HepG2 (cell line): ENCODE measurements at regions not wholly inside any gene's neighbourhood (a gene's known extent, or its start where the extent isn't known, plus 50 kb on each side); places are given as distances from the start of the nearest gene placed in this dataset.

Experiments used
- ATAC-seq: fragments of 200-7000 bp; cut with Tn5 transposase; 3 replicates; pipeline ENCODE4 v1.9.1; 2020; ENCODE audit warnings: mild to moderate bottlenecking, moderate library complexity
- BruUV-seq: library from RNA; stranded (reverse); fragments of 400-500 nt; replicated peaks from 2 replicates; lab custom pipeline; 2021; lab: Mats Ljungman, UMichigan
- CTCF ChIA-PET: fragments of 300-600 bp; formaldehyde crosslinking; extraction: SDS; loops from one replicate; lab custom pipeline; 2021; ENCODE audit warnings: low total read pairs, inconsistent platforms, low intra/inter-chr PET ratio; lab: Yijun Ruan, JAX
- POLR2A ChIA-PET: fragments of 350-600 bp; sonication (Branson Sonifier 250); formaldehyde crosslinking; loops from one replicate; lab custom pipeline; 2020; ENCODE audit warnings: antibody characterized with exemption, inconsistent platforms; lab: Yijun Ruan, JAX
- DNase-seq: peaks from one replicate; pipeline ENCODE4 v3.0.0-alpha.2; 2015; ENCODE audit warnings: low spot score
- FAIRE-seq: peaks from 3 replicates; lab custom pipeline; 2011; peaks lifted over from hg19 to GRCh38; lab: Jason Lieb, UNC
- H2AFZ ChIP-seq: one replicate; pipeline ENCODE4 v1.6.1; 2011; ENCODE audit warnings: low read length, inconsistent platforms
- H3K27ac ChIP-seq: fragments of 300-600 bp; 3 replicates; pipeline ENCODE4 v1.8.0; 2011; ENCODE audit warnings: mixed run types, mild to moderate bottlenecking, mixed read lengths, low read length, inconsistent platforms; ENCODE audit not compliant: insufficient read depth; ENCODE audit errors: extremely low read length
- H3K27me3 ChIP-seq, 2 experiments: fragments of 200-600 bp in 1 of 2; 2 replicates in 1 of 2; 3 replicates in 1 of 2; pipeline versions ENCODE4 v1.6.0 to v1.8.0; 2011; ENCODE audit warnings: low read length in 2 of 2, mild to moderate bottlenecking in 2 of 2, moderate library complexity in 2 of 2, inconsistent platforms in 1 of 2; ENCODE audit not compliant: insufficient read depth in 2 of 2, control insufficient read depth in 1 of 2
- H3K36me3 ChIP-seq, 2 experiments: fragments of 200-600 bp in 1 of 2; replicated peaks in 1 of 2; 2 replicates in 1 of 2; 3 replicates in 1 of 2; pipeline versions ENCODE4 v1.5.1 to v1.8.0; 2011; ENCODE audit warnings: low read length in 2 of 2, inconsistent platforms in 1 of 2; ENCODE audit not compliant: insufficient read depth in 2 of 2, control insufficient read depth in 1 of 2
- H3K4me1 ChIP-seq: 2 replicates; pipeline ENCODE4 v1.5.1; 2012; ENCODE audit warnings: low read length, inconsistent platforms; ENCODE audit not compliant: insufficient read depth
- H3K4me2 ChIP-seq: 2 replicates; pipeline ENCODE4 v1.6.0; 2011; ENCODE audit warnings: low read depth, low read length, inconsistent platforms
- H3K4me3 ChIP-seq, 3 experiments: fragments of 200-600 bp in 1 of 3; sonication (generic), shearing (Covaris generic) in 1 of 3; replicated peaks in 1 of 3; 2 replicates each; pipeline ENCODE4 v1.5.1; 2011 to 2016; ENCODE audit warnings: low read length in 3 of 3, inconsistent platforms in 2 of 3, low read depth in 2 of 3, mild to moderate bottlenecking in 2 of 3, control low read depth in 1 of 3, mixed read lengths in 1 of 3; ENCODE audit not compliant: insufficient read depth in 1 of 3
- H3K79me2 ChIP-seq: one replicate; pipeline ENCODE4 v1.6.1; 2011; ENCODE audit warnings: low read length, inconsistent platforms; ENCODE audit not compliant: insufficient read depth
- H3K9ac ChIP-seq: 2 replicates; pipeline ENCODE4 v1.6.0; 2011; ENCODE audit warnings: mild to moderate bottlenecking, low read depth, low read length, inconsistent platforms; ENCODE audit not compliant: insufficient read depth
- H3K9me3 ChIP-seq: 2 replicates; pipeline ENCODE4 v1.5.1; 2012; ENCODE audit warnings: mild to moderate bottlenecking, low read length
- H4K20me1 ChIP-seq: 2 replicates; pipeline ENCODE4 v1.6.0; 2011; ENCODE audit warnings: inconsistent platforms, mild to moderate bottlenecking, low read length, moderate library complexity; ENCODE audit not compliant: insufficient read depth
- HMG20A ChIP-seq: IDR thresholded peaks from 2 replicates; pipeline ENCODE4 v1.6.1; 2016; ENCODE audit warnings: borderline replicate concordance
- NR2F2 ChIP-seq: IDR thresholded peaks from 2 replicates; pipeline ENCODE4 v1.6.1; 2012; ENCODE audit warnings: low read depth, inconsistent platforms, borderline replicate concordance
- RBM39 ChIP-seq: fragments of 200-400 bp; formaldehyde crosslinking; IDR thresholded peaks from one replicate; pipeline ENCODE4 v1.6.1; 2018; ENCODE audit warnings: antibody characterized with exemption, mild to moderate bottlenecking, low read depth, low read length; ENCODE audit not compliant: poor library complexity, severe bottlenecking
- TGIF2 ChIP-seq: IDR thresholded peaks from 2 replicates; pipeline ENCODE4 v1.6.1; 2016; ENCODE audit warnings: control low read depth, missing compliant biosample characterization
- ZBTB7B ChIP-seq: sonication (generic); formaldehyde crosslinking; IDR thresholded peaks from 2 replicates; pipeline ENCODE4 v1.4.0; 2020; ENCODE audit warnings: missing genetic modification reagents
- ZNF282 ChIP-seq: fragments of 450-650 bp; IDR thresholded peaks from 2 replicates; pipeline ENCODE4 v1.6.1; 2018; ENCODE audit not compliant: partially characterized antibody
- ZNF296 ChIP-seq: sonication (generic); formaldehyde crosslinking; conservative IDR thresholded peaks from 2 replicates; pipeline ENCODE4 v1.5.0; 2020; ENCODE audit warnings: mild to moderate bottlenecking, missing genetic modification reagents
- ZNF558 ChIP-seq: sonication (generic); formaldehyde crosslinking; IDR thresholded peaks from 2 replicates; pipeline ENCODE4 v1.9.0; 2022; ENCODE audit warnings: mild to moderate bottlenecking, missing genetic modification reagents, borderline replicate concordance
- ZNF619 ChIP-seq: sonication (generic); formaldehyde crosslinking; IDR thresholded peaks from 2 replicates; pipeline ENCODE4 v1.4.0; 2020; ENCODE audit warnings: mild to moderate bottlenecking, missing genetic modification reagents
- ZNF737 ChIP-seq: sonication (generic); formaldehyde crosslinking; IDR thresholded peaks from 2 replicates; pipeline ENCODE4 v1.5.0; 2020; ENCODE audit warnings: missing genetic modification reagents, mild to moderate bottlenecking, borderline replicate concordance
- ZSCAN21 ChIP-seq: sonication (generic); formaldehyde crosslinking; IDR thresholded peaks from 2 replicates; pipeline ENCODE4 v1.8.0; 2022; ENCODE audit warnings: mild to moderate bottlenecking, missing genetic modification reagents, moderate library complexity, borderline replicate concordance
- WGBS: methylation state at CpG from one replicate; pipeline ENCODE4 v1.1.6; 2017; ENCODE audit warnings: low lambda C conversion rate; 5-methylcytosine and 5-hydroxymethylcytosine counted together
- in situ Hi-C: cut with HindIII; loops from 2 replicates; pipeline ENCODE4 v1.10.0; 2017; ENCODE audit warnings: low pct_unique_long_range_greater_than_20kb; ENCODE audit not compliant: extremely low pct_ligation_motif_present
- intact Hi-C: fragments of 100-400 bp; cut with micrococcal nuclease; formaldehyde crosslinking; loops from one replicate; pipeline ENCODE4 v1.10.0; 2022; ENCODE audit not compliant: unreplicated experiment

GRCh38 chr1:229844675-229845074 is 218.6 kb downstream of the URB2 start:
- Histone ChIP-seq H3K4me1 (no peaks in the 10 kb centered on the region), H3K27me3 (peaks cover 2 to 5% of the 10 kb centered on the region in 2 experiments; a peak in 4 of 5 replicates), H3K4me2 (no peak overlapping the region), H3K4me3 (no peak overlapping the region), H3K9me3 (no peaks in the 10 kb centered on the region), H3K36me3 (no peaks in the 10 kb centered on the region), H3K79me2 (no peaks in the 10 kb centered on the region), H2AFZ (no peak overlapping the region), H4K20me1 (no peaks in the 10 kb centered on the region), H3K27ac (no peak overlapping the region), H3K9ac (no peak overlapping the region)
- intact Hi-C loops = loop anchor here (10.0 kb wide), 1 partner anchor 130 kb away; no protein-coding TSS in a partner anchor
- ChIA-PET CTCF (no interaction called here), POLR2A (no interaction called here)
- in situ Hi-C loops = no loop called here
- WGBS = 0% methylated on average over 3 of the region's 6 CpGs
- DNase-seq (no peak), ATAC-seq (no peak), FAIRE-seq (no peak)
- TF ChIP-seq NR2F2 (no peak), TGIF2 (CRISPR knock-in tag) (no peak), ZSCAN21 (CRISPR knock-in tag) (no peak), ZNF296 (no peak), ZNF558 (CRISPR knock-in tag) (no peak), ZNF282 (no peak), ZNF737 (CRISPR knock-in tag) (no peak), RBM39 (no peak), ZNF619 (CRISPR knock-in tag) (no peak), HMG20A (CRISPR knock-in tag) (no peak), ZBTB7B (no peak)
- BruUV-seq = no TSS peak
